ENCODE measurements at regions not wholly inside any gene's neighbourhood (a gene's known extent, or its start where the extent isn't known, plus 50 kb on each side); places are given as distances from the start of the nearest gene placed in this dataset.

DNA sequence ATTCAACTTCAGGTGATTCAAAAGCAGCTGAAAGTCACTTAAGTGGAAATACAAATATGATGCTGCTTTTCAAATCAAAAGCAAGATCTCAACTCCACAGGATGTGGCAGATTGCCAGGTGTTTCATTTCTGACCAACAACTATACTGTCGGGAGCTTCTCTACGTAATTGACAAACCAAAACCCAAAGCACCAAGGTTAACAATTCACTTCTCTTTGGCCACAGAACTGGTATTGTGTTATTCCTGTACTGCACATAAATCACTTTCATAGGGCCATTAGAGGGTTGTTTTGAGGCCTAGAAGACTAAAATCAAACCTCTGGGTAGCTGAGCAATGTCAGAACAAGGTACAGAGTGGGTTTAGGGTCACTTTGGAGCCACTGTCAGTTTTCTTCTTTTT is 169.7 kb downstream of the HAO1 start:
- Mint-ChIP-seq H3K27me3 (no peaks in the 10 kb centered on the region), H3K4me3 (no peak overlapping the region), H3K4me1 (peaks cover 2% of the 10 kb centered on the region), H3K27ac (no peak overlapping the region), H3K9me3 (ENCODE audit: insufficient read depth) (peaks cover 2% of the 10 kb centered on the region)
- Histone ChIP-seq H4K20me1 (ENCODE audit: control insufficient read depth, insufficient read depth, low read length, poor library complexity, severe bottlenecking) (no peaks in the 10 kb centered on the region), H3K4me2 (replicated peaks; ENCODE audit: low read depth, low read length, poor library complexity, severe bottlenecking) (no peak overlapping the region), H3K36me3 (replicated peaks in 1 of 2; ENCODE audit: control extremely low read depth in 1 of 2, control insufficient read depth in 1 of 2, extremely low read depth in 1 of 2, insufficient read depth in 2 of 2, low read length in 1 of 2) (no peaks in the 10 kb centered on the region), H3K4me3 (ENCODE audit: control extremely low read depth in 1 of 5, extremely low read depth in 1 of 5, insufficient read depth in 1 of 5, low read depth in 2 of 5, low read length in 4 of 5) (no peak overlapping the region), H2AFZ (ENCODE audit: insufficient read depth, low read depth, low read length, poor library complexity, severe bottlenecking) (no peak overlapping the region), H3K79me2 (ENCODE audit: control insufficient read depth, insufficient read depth, low read length) (no peaks in the 10 kb centered on the region), H3K27me3 (replicated peaks in 1 of 4; ENCODE audit: control extremely low read depth in 1 of 4, control insufficient read depth in 3 of 4, insufficient read depth in 4 of 4, low read length in 3 of 4) (no peaks in the 10 kb centered on the region), H3K4me1 (ENCODE audit: control insufficient read depth in 2 of 2, insufficient read depth in 2 of 2, low read length in 2 of 2) (no peaks in the 10 kb centered on the region), H3K27ac (ENCODE audit: low read length in 2 of 2) (no peak overlapping the region), H3K9ac (ENCODE audit: low read length) (no peak overlapping the region), H3K9me3 (ENCODE audit: control extremely low read depth in 1 of 3, control insufficient read depth in 2 of 3, insufficient read depth in 1 of 3, low read length in 2 of 3) (no peaks in the 10 kb centered on the region)
- intact Hi-C loops (cut with micrococcal nuclease), result no loop called here
- no CpG with 5 or more reads among the region's 2 CpGs for WGBS (ENCODE audit: insufficient coverage)
- TF ChIP-seq EZH2 (IDR thresholded peaks at IDR 0.05; ENCODE audit: borderline replicate concordance, insufficient read depth, low read depth, low read length, poor library complexity, severe bottlenecking) (no peak), CTCF (IDR thresholded peaks at IDR 0.05) (no peak)
- ATAC-seq (ENCODE audit: low read depth), result no peak
- DNase-seq, result no peak
- ChIA-PET POLR2A (no interaction called here), CTCF (no interaction called here)

DNA sequence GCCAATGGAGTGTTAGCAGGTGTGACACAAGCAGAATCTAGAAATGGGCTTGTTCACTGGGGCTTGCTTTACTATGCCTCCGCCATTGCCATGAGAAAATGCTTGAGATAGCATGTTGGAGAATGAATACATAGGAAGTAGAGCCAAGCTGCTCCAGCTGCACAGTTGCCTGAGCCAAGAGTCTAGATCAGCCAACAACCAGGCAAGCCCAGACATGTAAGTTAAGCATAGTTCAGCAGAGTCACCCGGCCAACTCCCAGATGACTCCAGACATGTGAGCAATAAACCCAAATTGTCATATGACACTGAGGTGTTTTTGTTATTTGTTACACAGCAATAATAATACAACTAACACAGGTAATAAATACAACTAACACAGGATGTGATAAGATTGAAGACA is 167.9 kb downstream of the HAO1 start:
- H3K4me1 Mint-ChIP-seq, result no peaks in the 10 kb centered on the region
- Histone ChIP-seq H4K20me1 (ENCODE audit: control insufficient read depth, insufficient read depth, low read length, poor library complexity, severe bottlenecking) (no peaks in the 10 kb centered on the region), H3K9me3 (ENCODE audit: control extremely low read depth in 1 of 3, control insufficient read depth in 2 of 3, insufficient read depth in 1 of 3, low read length in 2 of 3) (peaks cover 0 to 7% (median 0%) of the 10 kb centered on the region in 3 donors), H3K4me2 (replicated peaks; ENCODE audit: low read depth, low read length, poor library complexity, severe bottlenecking) (no peak overlapping the region), H3K36me3 (replicated peaks in 1 of 2; ENCODE audit: control extremely low read depth in 1 of 2, control insufficient read depth in 1 of 2, extremely low read depth in 1 of 2, insufficient read depth in 2 of 2, low read length in 1 of 2) (no peaks in the 10 kb centered on the region), H2AFZ (ENCODE audit: insufficient read depth, low read depth, low read length, poor library complexity, severe bottlenecking) (no peak overlapping the region), H3K27ac (ENCODE audit: low read length in 2 of 2) (no peak overlapping the region), H3K79me2 (ENCODE audit: control insufficient read depth, insufficient read depth, low read length) (no peaks in the 10 kb centered on the region), H3K4me1 (ENCODE audit: control insufficient read depth in 2 of 2, insufficient read depth in 2 of 2, low read length in 2 of 2) (no peaks in the 10 kb centered on the region), H3K27me3 (replicated peaks in 1 of 4; ENCODE audit: control extremely low read depth in 1 of 4, control insufficient read depth in 3 of 4, insufficient read depth in 4 of 4, low read length in 3 of 4) (no peaks in the 10 kb centered on the region), H3K4me3 (ENCODE audit: control extremely low read depth in 1 of 5, extremely low read depth in 1 of 5, insufficient read depth in 1 of 5, low read depth in 2 of 5, low read length in 4 of 5) (no peak overlapping the region), H3K9ac (ENCODE audit: low read length) (no peak overlapping the region)
- TF ChIP-seq CTCF (IDR thresholded peaks at IDR 0.05), result no peak
- no peak for TF ChIP-seq EZH2 (IDR thresholded peaks at IDR 0.05; ENCODE audit: borderline replicate concordance, insufficient read depth, low read depth, low read length, poor library complexity, severe bottlenecking)
- no peaks in the 10 kb centered on the region for H3K27me3 Mint-ChIP-seq
- 100% methylated on average over 1 of the region's 2 CpGs for WGBS (ENCODE audit: insufficient coverage)
- no peak for DNase-seq
- ChIA-PET CTCF (no interaction called here), POLR2A (no interaction called here)
- intact Hi-C loops (cut with micrococcal nuclease), result no loop called here
- H3K27ac Mint-ChIP-seq, result no peak overlapping the region
- no peak overlapping the region for H3K4me3 Mint-ChIP-seq
- no peaks in the 10 kb centered on the region for H3K9me3 Mint-ChIP-seq (ENCODE audit: insufficient read depth)
- ATAC-seq (ENCODE audit: low read depth), result no peak

All from B cell (primary cell).